HCT116 (cell line): ENCODE measurements at regions not wholly inside any gene's neighbourhood (a gene's known extent, or its start where the extent isn't known, plus 50 kb on each side); places are given as distances from the start of the nearest gene placed in this dataset.

ENCODE experiments used
- ATAC-seq: fragments of 200-7000 bp; cut with Tn5 transposase; 2 replicates; pipeline ENCODE4 v1.9.1; 2020; ENCODE audit warnings: mild to moderate bottlenecking, moderate library complexity
- BruUV-seq: library from RNA; stranded (reverse); fragments of 400-500 nt; replicated peaks from 2 replicates; lab custom pipeline; 2021; lab: Mats Ljungman, UMichigan
- CTCF ChIA-PET: fragments of 300-600 bp; sonication (Branson Sonifier 250); formaldehyde crosslinking; loops from one replicate; lab custom pipeline; 2021; ENCODE audit warnings: antibody characterized with exemption; lab: Charles Lee
- POLR2A ChIA-PET: fragments of 300-600, 350-600 bp; sonication (Branson Sonifier 250); formaldehyde crosslinking; loops from one replicate; lab custom pipeline; 2021; ENCODE audit warnings: antibody characterized with exemption; lab: Charles Lee
- RAD21 ChIA-PET, 2 experiments: fragments of 300-600 bp; sonication (Branson Sonifier 250); formaldehyde crosslinking; loops; one replicate each; lab custom pipeline; 2023; ENCODE audit warnings: low total read pairs in 2 of 2; ENCODE audit not compliant: uncharacterized antibody in 2 of 2, unreplicated experiment in 2 of 2, low non-redundant PET in 1 of 2; lab: Charles Lee
- DNase-seq: peaks from one replicate; pipeline ENCODE4 v3.0.0-alpha.2; 2010; ENCODE audit warnings: low read depth, low spot score
- H2AFZ ChIP-seq: fragments of 200-600 bp; shearing (Covaris generic), sonication (generic); 2 replicates; pipeline ENCODE4 v1.6.1; 2017; ENCODE audit warnings: low read depth, mixed run types, mixed read lengths, antibody characterized with exemption, low read length; ENCODE audit not compliant: poor library complexity, severe bottlenecking
- H3K27ac ChIP-seq: 2 replicates; pipeline ENCODE4 v1.5.1; 2012; ENCODE audit warnings: low read depth, low read length
- H3K27me3 ChIP-seq: fragments of 200-600 bp; sonication (generic); 2 replicates; pipeline ENCODE4 v1.6.1; 2016; ENCODE audit warnings: mixed run types, low read length, mixed read lengths; ENCODE audit not compliant: insufficient read depth
- H3K36me3 ChIP-seq, 2 experiments: fragments of 200-500 bp in 1 of 2; fragments of 200-600 bp in 1 of 2; sonication (Bioruptor generic) in 1 of 2; sonication (generic) in 1 of 2; 2 replicates each; pipeline versions ENCODE4 v1.5.1 to v1.6.1; 2014 to 2016; ENCODE audit warnings: low read length in 2 of 2, inconsistent platforms in 1 of 2, mixed read lengths in 1 of 2, mixed run types in 1 of 2; ENCODE audit not compliant: insufficient read depth in 2 of 2, control insufficient read depth in 1 of 2
- H3K4me1 ChIP-seq, 2 experiments: fragments of 200-600 bp in 1 of 2; sonication (generic) in 1 of 2; 2 replicates each; pipeline versions ENCODE4 v1.5.1 to v1.6.1; 2012 to 2017; ENCODE audit warnings: low read length in 2 of 2, inconsistent platforms in 1 of 2, mild to moderate bottlenecking in 1 of 2, mixed read lengths in 1 of 2, mixed run types in 1 of 2, moderate library complexity in 1 of 2; ENCODE audit not compliant: insufficient read depth in 2 of 2, control insufficient read depth in 1 of 2
- H3K4me2 ChIP-seq: fragments of 200-600 bp; sonication (generic); 2 replicates; pipeline ENCODE4 v1.6.1; 2017; ENCODE audit warnings: mixed run types, low read length, mixed read lengths
- H3K4me3 ChIP-seq, 2 experiments: fragments of 200-600 bp in 1 of 2; sonication (generic) in 1 of 2; replicated peaks in 1 of 2; 2 replicates each; pipeline ENCODE4 v1.5.1; 2011 to 2016; ENCODE audit warnings: low read length in 2 of 2, control low read depth in 1 of 2, low read depth in 1 of 2, mild to moderate bottlenecking in 1 of 2, mixed read lengths in 1 of 2, mixed run types in 1 of 2
- H3K79me2 ChIP-seq: fragments of 200-600 bp; sonication (generic); 2 replicates; pipeline ENCODE4 v1.6.1; 2017; ENCODE audit warnings: mild to moderate bottlenecking, mixed run types, low read length, moderate library complexity, mixed read lengths; ENCODE audit not compliant: insufficient read depth
- H3K9ac ChIP-seq: fragments of 200-600 bp; sonication (generic); 2 replicates; pipeline ENCODE4 v1.6.1; 2016; ENCODE audit warnings: low read length, mixed read lengths
- H3K9me2 ChIP-seq: fragments of 200-600 bp; sonication (generic), shearing (Covaris generic); 2 replicates; pipeline ENCODE4 v1.6.1; 2017; ENCODE audit warnings: mixed run types, mild to moderate bottlenecking, moderate library complexity; ENCODE audit not compliant: insufficient read depth
- H3K9me3 ChIP-seq, 2 experiments: fragments of 200-500 bp in 1 of 2; fragments of 200-600 bp in 1 of 2; sonication (Bioruptor generic) in 1 of 2; sonication (generic) in 1 of 2; 2 replicates each; pipeline ENCODE4 v1.6.1; 2014 to 2017; ENCODE audit warnings: low read length in 2 of 2, mixed read lengths in 2 of 2, inconsistent platforms in 1 of 2, low read depth in 1 of 2, mild to moderate bottlenecking in 1 of 2, mixed run types in 1 of 2, moderate library complexity in 1 of 2; ENCODE audit not compliant: control insufficient read depth in 1 of 2, insufficient read depth in 1 of 2
- H4K20me1 ChIP-seq: fragments of 200-600 bp; sonication (generic), shearing (Covaris generic); 2 replicates; pipeline ENCODE4 v1.6.1; 2017; ENCODE audit warnings: mixed run types, mild to moderate bottlenecking, moderate library complexity; ENCODE audit not compliant: insufficient read depth
- CEBPB ChIP-seq: IDR thresholded peaks from 2 replicates; pipeline ENCODE4 v1.6.1; 2012; ENCODE audit warnings: low read depth
- EGR1 ChIP-seq: IDR thresholded peaks from 2 replicates; pipeline ENCODE4 v1.6.1; 2012; ENCODE audit warnings: low read depth
- EZH2phosphoT487 ChIP-seq: fragments of 200-600 bp; IDR thresholded peaks from 2 replicates; pipeline ENCODE4 v1.6.1; 2018; ENCODE audit warnings: antibody characterized with exemption, borderline replicate concordance
- REST ChIP-seq: IDR thresholded peaks from 2 replicates; pipeline ENCODE4 v1.6.1; 2012; ENCODE audit warnings: low read depth
- SIN3A ChIP-seq: IDR thresholded peaks from 2 replicates; pipeline ENCODE4 v1.6.1; 2012; ENCODE audit warnings: low read depth
- SRF ChIP-seq: IDR thresholded peaks from 2 replicates; pipeline ENCODE4 v1.6.1; 2012; ENCODE audit warnings: low read depth
- TCF7L2 ChIP-seq: IDR thresholded peaks from 2 replicates; pipeline ENCODE4 v1.7.0; 2011; ENCODE audit warnings: borderline replicate concordance, inconsistent platforms; ENCODE audit not compliant: insufficient read depth, insufficient read length; ENCODE audit errors: extremely low read depth
- intact Hi-C: fragments of 100-400 bp; cut with micrococcal nuclease; formaldehyde crosslinking; loops from 2 replicates; pipeline ENCODE4 v1.10.0; 2022

GRCh38 chr2:35606394-35606793, 749.2 kb upstream of the CRIM1 start (continued):
- TF ChIP-seq SIN3A (no peak), EZH2phosphoT487 (no peak)

- Histone ChIP-seq H4K20me1 (no peaks in the 10 kb centered on the region), H2AFZ (no peak overlapping the region)
- no peak for TF ChIP-seq TCF7L2
- TF ChIP-seq CEBPB = no peak
- no peak for TF ChIP-seq REST
- TF ChIP-seq SRF = no peak
- no peak for TF ChIP-seq EGR1
- TF ChIP-seq, all 23 proteins: peak for 0
- Histone ChIP-seq H3K9me2 (no peaks in the 10 kb centered on the region), H3K4me1 (no peaks in the 10 kb centered on the region), H3K9me3 (peaks cover 7 to 8% of the 10 kb centered on the region in 2 experiments; a peak in 2 of 4 replicates), H3K79me2 (no peaks in the 10 kb centered on the region), H3K27ac (no peak overlapping the region), H3K9ac (no peak overlapping the region), H3K36me3 (no peaks in the 10 kb centered on the region), H3K4me2 (no peak overlapping the region), H3K4me3 (no peak overlapping the region), H3K27me3 (no peaks in the 10 kb centered on the region)
- intact Hi-C loops = no loop called here
- DNase-seq (no peak), ATAC-seq (no peak)
- CTCF ChIA-PET = no interaction called here
- POLR2A ChIA-PET = no interaction called here
- BruUV-seq = no TSS peak
- RAD21 ChIA-PET = interaction anchor here in 1 of 2 experiments (0.6 kb wide), 1 partner anchor 1139 kb away, joined by 3 read pairs; no protein-coding TSS in a partner anchor
Measured at GRCh38 chr2:35598310-35598709, 757.3 kb upstream of the CRIM1 start.
